Adrenal gland (tissue), 9 donors: ENCODE measurements at regions not wholly inside any gene's neighbourhood (a gene's known extent, or its start where the extent isn't known, plus 50 kb on each side); places are given as distances from the start of the nearest gene placed in this dataset.

Experiments
- DNase-seq, 7 donors: peaks; one replicate each; pipeline ENCODE4 v3.0.0-alpha.2; 2019 to 2020
- H3K27ac ChIP-seq, 5 donors: fragments of 200-600 bp; sonication (generic) in 4 of 5; 1 replicate in 3 of 5; 2 replicates in 2 of 5; pipeline versions ENCODE4 v1.5.1 to v1.8.0; 2016 to 2020; ENCODE audit warnings: mild to moderate bottlenecking in 1 of 5
- H3K27me3 ChIP-seq: fragments of 200-600 bp; 2 replicates; pipeline ENCODE4 v1.8.0; 2021
- H3K36me3 ChIP-seq, 2 donors: fragments of 200-600 bp; replicated peaks in 1 of 2; 1 replicate in 1 of 2; 2 replicates in 1 of 2; pipeline versions ENCODE4 v1.5.1 to v1.8.0; 2018 to 2022
- H3K4me1 ChIP-seq, 2 donors: fragments of 200-600 bp; replicated peaks in 1 of 2; 1 replicate in 1 of 2; 2 replicates in 1 of 2; pipeline versions ENCODE4 v1.5.1 to v1.8.0; 2018 to 2021
- H3K4me3 ChIP-seq, 4 donors: fragments of 200-600 bp; sonication (generic) in 3 of 4; one replicate each; pipeline ENCODE4 v1.5.1; 2016 to 2018
- H3K9me3 ChIP-seq, 3 donors: fragments of 200-600 bp; sonication (generic) in 1 of 3; replicated peaks in 1 of 3; 1 replicate in 2 of 3; 2 replicates in 1 of 3; pipeline versions ENCODE4 v1.5.1 to v1.8.0; 2016 to 2021
- CTCF ChIP-seq, 6 experiments: fragments of 450-650 bp in 4 of 6; fragments of 200-600 bp in 2 of 6; sonication (generic) in 1 of 6; IDR thresholded peaks; 1 replicate in 5 of 6; 2 replicates in 1 of 6; pipeline versions ENCODE4 v1.5.1 to v1.8.0; 2016 to 2021; ENCODE audit warnings: antibody characterized with exemption in 6 of 6, mild to moderate bottlenecking in 2 of 6, moderate library complexity in 1 of 6
- POLR2A ChIP-seq, 2 donors: fragments of 450-650 bp; IDR thresholded peaks; one replicate each; pipeline ENCODE4 v1.6.1; 2017; ENCODE audit warnings: antibody characterized with exemption in 2 of 2, mild to moderate bottlenecking in 2 of 2, moderate library complexity in 1 of 2
- WGBS, 4 donors: extraction: QIAGEN DNeasy Blood & Tissue Kit in 2 of 4; methylation state at CpG; one replicate each; pipeline versions ENCODE4 v1.1.5 to v1.1.7; 2013 to 2017; 5-methylcytosine and 5-hydroxymethylcytosine counted together
- intact Hi-C, 2 donors: fragments of 100-400 bp; cut with DNase I; formaldehyde crosslinking; loops; one replicate each; pipeline versions ENCODE4 v1.14.1 to v1.15.0; 2022 to 2023
- donor health status: healthy with polysubstance abuse.
- donor health status: Bipolar disorder and iron deficiency.
- donor health status: DM: yes; HTN: yes; CAD: no.
- donor health status: DM: no; HTN: no; CAD: no.
- donor health status: DM: no; HTN: no; CAD: no.

GRCh38 chr2:138906549-138906948, 126.4 kb upstream of the NXPH2 start:
- Histone ChIP-seq H3K27ac (no peak overlapping the region), H3K36me3 (no peaks in the 10 kb centered on the region), H3K27me3 (no peaks in the 10 kb centered on the region), H3K9me3 (no peaks in the 10 kb centered on the region), H3K4me3 (no peak overlapping the region), H3K4me1 (no peaks in the 10 kb centered on the region)
- DNase-seq: no peak
- WGBS, 4 donors: 82 to 89% (median 85%) methylated on average over 2 of the region's 2 CpGs
- intact Hi-C loops: no loop called here
- no peak for TF ChIP-seq CTCF (IDR thresholded peaks at IDR 0.05)
- no peak for TF ChIP-seq POLR2A (IDR thresholded peaks at IDR 0.05)

- Histone ChIP-seq H3K4me1 (no peaks in the 10 kb centered on the region), H3K27ac (no peak overlapping the region), H3K9me3 (no peaks in the 10 kb centered on the region), H3K36me3 (no peaks in the 10 kb centered on the region), H3K27me3 (no peaks in the 10 kb centered on the region), H3K4me3 (no peak overlapping the region)
- 89 to 97% (median 93%) methylated on average over 21 to 29 of the region's 29 CpGs for WGBS, 4 donors
- TF ChIP-seq POLR2A (IDR thresholded peaks at IDR 0.05) (no peak), CTCF (IDR thresholded peaks at IDR 0.05) (no peak)
- intact Hi-C loops: no loop called here
- DNase-seq: no peak
Measured at GRCh38 chr2:138902239-138902871, 122.2 kb upstream of the NXPH2 start.

GRCh38 chr2:138901530-138901929, 121.3 kb upstream of the NXPH2 start:
- no peak for DNase-seq
- Histone ChIP-seq H3K4me3 (no peak overlapping the region), H3K36me3 (no peaks in the 10 kb centered on the region), H3K4me1 (no peaks in the 10 kb centered on the region), H3K27me3 (no peaks in the 10 kb centered on the region), H3K27ac (no peak overlapping the region), H3K9me3 (no peaks in the 10 kb centered on the region)
- intact Hi-C loops: no loop called here
- 80 to 94% (median 91%) methylated on average over 6 to 11 of the region's 11 CpGs for whole genome bisulfite sequencing, 4 donors
- no peak for TF ChIP-seq CTCF (IDR thresholded peaks at IDR 0.05)
- no peak for TF ChIP-seq POLR2A (IDR thresholded peaks at IDR 0.05)

GRCh38 chr2:138898855-138899254, 118.7 kb upstream of the NXPH2 start:
- no peak overlapping the region for H3K27ac ChIP-seq
- no peaks in the 10 kb centered on the region for H3K27me3 ChIP-seq
- H3K36me3 ChIP-seq: no peaks in the 10 kb centered on the region
- H3K9me3 ChIP-seq: no peaks in the 10 kb centered on the region
- no peaks in the 10 kb centered on the region for H3K4me1 ChIP-seq
- TF ChIP-seq CTCF (IDR thresholded peaks at IDR 0.05): no peak
- TF ChIP-seq POLR2A (IDR thresholded peaks at IDR 0.05): no peak
- intact Hi-C loops: no loop called here
- no peak overlapping the region for H3K4me3 ChIP-seq
- DNase-seq: no peak
